Type B pancreatic cell (in vitro differentiated cells): ENCODE measurements at regions not wholly inside any gene's neighbourhood (a gene's known extent, or its start where the extent isn't known, plus 50 kb on each side); places are given as distances from the start of the nearest gene placed in this dataset.

ENCODE experiments used
- DNase-seq: peaks from one replicate; pipeline ENCODE4 v3.0.0; 2021; ENCODE audit warnings: mixed read lengths; ENCODE audit not compliant: unreplicated experiment; ENCODE audit errors: extremely low spot score
- H3K27ac Mint-ChIP-seq: 2 replicates; pipeline ENCODE4 v1.8.0; 2021; ENCODE audit warnings: mild to moderate bottlenecking, mixed read lengths
- H3K27me3 Mint-ChIP-seq: 2 replicates; pipeline ENCODE4 v1.8.0; 2021; ENCODE audit warnings: mixed read lengths
- H3K36me3 Mint-ChIP-seq: 2 replicates; pipeline ENCODE4 v1.8.0; 2021; ENCODE audit warnings: mixed read lengths
- H3K4me1 Mint-ChIP-seq: one replicate; pipeline ENCODE4 v1.8.0; 2021; ENCODE audit warnings: mixed read lengths; ENCODE audit not compliant: unreplicated experiment
- H3K4me3 Mint-ChIP-seq: 2 replicates; pipeline ENCODE4 v1.8.0; 2021; ENCODE audit warnings: mild to moderate bottlenecking, mixed read lengths
- H3K9me3 Mint-ChIP-seq: 2 replicates; pipeline ENCODE4 v1.8.0; 2021; ENCODE audit warnings: mixed read lengths
- TF ChIP-seq, protein P1 (sequence below): fragments of 200-600 bp; sonication (generic); conservative IDR thresholded peaks from 2 replicates; pipeline ENCODE4 v1.5.0; 2021; ENCODE audit warnings: antibody characterized with exemption, mild to moderate bottlenecking

DNA sequence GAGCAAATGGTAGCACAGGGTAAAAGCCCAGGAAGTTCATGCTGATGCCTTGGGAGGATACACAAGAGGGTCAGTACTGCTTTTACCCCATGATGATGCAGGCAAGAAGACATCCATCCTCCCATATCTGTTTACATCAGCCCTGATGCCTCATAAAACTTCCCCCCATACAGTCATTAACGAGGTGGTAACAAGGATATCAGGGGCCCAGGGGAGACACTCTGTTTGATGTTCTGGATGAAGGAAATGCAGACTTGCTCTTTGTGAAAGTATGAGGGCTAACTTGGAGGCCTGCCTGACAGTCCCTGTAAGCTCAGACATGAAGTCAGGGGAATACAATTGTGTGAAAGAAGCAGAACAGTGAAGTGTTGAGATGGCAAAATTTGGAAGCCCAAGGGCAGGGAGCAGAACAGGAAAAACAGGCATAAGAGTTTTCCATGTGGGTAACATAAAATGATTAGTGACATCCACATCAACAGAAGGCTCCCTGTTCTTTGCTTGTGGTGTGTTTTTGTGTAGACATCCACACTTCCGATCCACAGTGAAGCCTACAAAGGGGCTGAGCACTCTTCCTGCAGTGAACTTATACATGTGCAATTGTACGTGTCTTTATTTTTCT is 813.4 kb downstream of the MAFB start:
- DNase-seq, result no peak
- Mint-ChIP-seq H3K9me3 (no peaks in the 10 kb centered on the region), H3K4me1 (peaks cover 70% of the 10 kb centered on the region), H3K36me3 (no peaks in the 10 kb centered on the region), H3K27ac (no peak overlapping the region), H3K4me3 (peak overlapping the region; percentile 61), H3K27me3 (no peaks in the 10 kb centered on the region)
- TF ChIP-seq, protein P1, sequence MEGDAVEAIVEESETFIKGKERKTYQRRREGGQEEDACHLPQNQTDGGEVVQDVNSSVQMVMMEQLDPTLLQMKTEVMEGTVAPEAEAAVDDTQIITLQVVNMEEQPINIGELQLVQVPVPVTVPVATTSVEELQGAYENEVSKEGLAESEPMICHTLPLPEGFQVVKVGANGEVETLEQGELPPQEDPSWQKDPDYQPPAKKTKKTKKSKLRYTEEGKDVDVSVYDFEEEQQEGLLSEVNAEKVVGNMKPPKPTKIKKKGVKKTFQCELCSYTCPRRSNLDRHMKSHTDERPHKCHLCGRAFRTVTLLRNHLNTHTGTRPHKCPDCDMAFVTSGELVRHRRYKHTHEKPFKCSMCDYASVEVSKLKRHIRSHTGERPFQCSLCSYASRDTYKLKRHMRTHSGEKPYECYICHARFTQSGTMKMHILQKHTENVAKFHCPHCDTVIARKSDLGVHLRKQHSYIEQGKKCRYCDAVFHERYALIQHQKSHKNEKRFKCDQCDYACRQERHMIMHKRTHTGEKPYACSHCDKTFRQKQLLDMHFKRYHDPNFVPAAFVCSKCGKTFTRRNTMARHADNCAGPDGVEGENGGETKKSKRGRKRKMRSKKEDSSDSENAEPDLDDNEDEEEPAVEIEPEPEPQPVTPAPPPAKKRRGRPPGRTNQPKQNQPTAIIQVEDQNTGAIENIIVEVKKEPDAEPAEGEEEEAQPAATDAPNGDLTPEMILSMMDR, result no peak

DNA sequence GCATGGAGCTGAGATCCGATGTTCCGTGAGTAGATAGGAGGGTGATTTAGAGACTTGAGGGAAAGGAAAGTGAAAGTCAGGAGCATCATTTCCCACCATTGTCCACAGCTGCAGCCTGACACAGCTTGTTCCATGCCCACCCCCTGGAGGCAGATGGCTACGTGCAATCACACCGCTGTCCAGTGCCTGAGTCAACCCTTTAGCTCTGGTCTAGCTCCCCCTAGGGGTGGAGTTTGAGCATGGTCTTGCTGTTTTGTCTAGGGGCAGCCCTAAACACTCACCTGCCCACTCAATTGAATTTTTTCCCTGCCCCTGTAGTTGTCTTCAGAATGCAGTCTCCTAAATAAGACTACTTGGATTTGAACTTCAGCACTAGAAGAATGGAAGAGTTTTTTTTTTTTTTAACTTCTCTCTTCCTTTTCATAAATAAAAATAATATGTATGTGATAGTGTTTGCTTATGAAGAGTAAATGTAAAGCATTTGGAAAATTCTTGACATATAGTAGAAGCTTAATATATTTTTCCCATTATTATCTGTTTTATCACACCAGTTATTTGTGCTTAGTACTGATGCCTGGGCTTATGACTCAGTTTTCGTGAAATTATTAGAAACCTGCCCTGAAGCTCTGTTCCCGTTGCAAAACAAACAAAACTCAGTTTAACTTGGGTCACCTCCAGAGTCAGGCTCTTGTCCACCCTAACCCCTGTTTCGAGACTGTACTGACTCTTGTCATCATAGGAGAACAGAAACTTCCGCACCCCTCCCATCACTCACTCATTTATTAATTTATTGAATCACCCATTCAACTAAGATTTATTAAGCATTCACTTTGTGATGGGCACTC is 814.8 kb downstream of the MAFB start:
- H3K4me3 Mint-ChIP-seq, result no peak overlapping the region

GRCh38 chr20:39873286-39873685 is 815.8 kb downstream of the MAFB start:
- no peak overlapping the region for H3K4me3 Mint-ChIP-seq
- H3K4me1 Mint-ChIP-seq, result peaks cover 63% of the 10 kb centered on the region
- DNase-seq, result no peak
- H3K9me3 Mint-ChIP-seq, result no peaks in the 10 kb centered on the region
- H3K27me3 Mint-ChIP-seq, result no peaks in the 10 kb centered on the region
- H3K36me3 Mint-ChIP-seq, result peaks cover under 1% of the 10 kb centered on the region
- TF ChIP-seq, protein P1, result no peak
- no peak overlapping the region for H3K27ac Mint-ChIP-seq

More for the DNA sequence above, 814.8 kb downstream of the MAFB start:
- TF ChIP-seq, protein P1, result peak; percentile 78
- no peaks in the 10 kb centered on the region for H3K36me3 Mint-ChIP-seq
- H3K27me3 Mint-ChIP-seq, result no peaks in the 10 kb centered on the region
- H3K27ac Mint-ChIP-seq, result no peak overlapping the region
- no peaks in the 10 kb centered on the region for H3K9me3 Mint-ChIP-seq
- peaks cover 73% of the 10 kb centered on the region for H3K4me1 Mint-ChIP-seq
- DNase-seq, result no peak

DNA sequence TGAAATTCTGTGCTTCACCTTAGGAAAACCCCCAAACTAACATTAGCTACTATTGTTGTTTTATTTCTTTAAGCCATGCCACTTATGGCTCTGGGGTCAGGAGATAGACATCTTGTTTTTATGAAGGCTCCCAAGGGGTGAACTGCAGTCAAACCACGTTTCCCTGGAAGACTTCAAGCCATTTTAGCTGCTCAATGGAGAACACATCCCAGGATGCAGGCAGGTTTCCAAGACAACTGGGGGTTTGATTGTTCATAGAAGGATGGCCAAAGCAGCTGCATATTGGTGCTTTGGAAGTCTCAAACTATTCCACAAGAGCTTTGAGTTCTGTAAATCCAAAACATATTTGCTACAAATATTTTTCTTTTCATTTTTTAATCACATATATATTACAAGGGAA is 818.0 kb downstream of the MAFB start:
- Mint-ChIP-seq H3K27ac (no peak overlapping the region), H3K36me3 (peaks cover 7% of the 10 kb centered on the region), H3K27me3 (no peaks in the 10 kb centered on the region), H3K4me3 (no peak overlapping the region), H3K4me1 (peaks cover 40% of the 10 kb centered on the region), H3K9me3 (peaks cover 4% of the 10 kb centered on the region)
- TF ChIP-seq, protein P1, result no peak
- DNase-seq, result no peak

- H3K4me1 Mint-ChIP-seq, result peaks cover 11% of the 10 kb centered on the region
- no peak overlapping the region for H3K4me3 Mint-ChIP-seq
- DNase-seq, result no peak
- H3K36me3 Mint-ChIP-seq, result peaks cover 7% of the 10 kb centered on the region
- H3K9me3 Mint-ChIP-seq, result peaks cover 4% of the 10 kb centered on the region
- no peaks in the 10 kb centered on the region for H3K27me3 Mint-ChIP-seq
- TF ChIP-seq, protein P1, result no peak
- H3K27ac Mint-ChIP-seq, result no peak overlapping the region
Measured at GRCh38 chr20:39865446-39865845, 823.6 kb downstream of the MAFB start.
